ENCODE measurements at regions not wholly inside any gene's neighbourhood (a gene's known extent, or its start where the extent isn't known, plus 50 kb on each side); places are given as distances from the start of the nearest gene placed in this dataset.
A peak's percentile ranks its signal among the peaks of the same experiment; 100 is the strongest.

- Histone ChIP-seq H3K9ac (ENCODE audit: low read length in 3 of 3) (no peak overlapping the region), H3K27ac (ENCODE audit: low read depth in 2 of 2, low read length in 2 of 2) (no peak overlapping the region), H3K9me3 (ENCODE audit: control insufficient read depth in 2 of 3, insufficient read depth in 1 of 3, low read length in 3 of 3) (no peaks in the 10 kb centered on the region), H3K27me3 (ENCODE audit: control insufficient read depth, insufficient read depth, low read length) (no peaks in the 10 kb centered on the region), H3K4me1 (ENCODE audit: control insufficient read depth in 2 of 3, insufficient read depth in 2 of 3, low read depth in 1 of 3, low read length in 3 of 3) (no peaks in the 10 kb centered on the region), H3K4me3 (ENCODE audit: low read length in 3 of 3) (no peak overlapping the region), H3K36me3 (ENCODE audit: control insufficient read depth in 2 of 3, insufficient read depth in 3 of 3, low read length in 3 of 3) (no peaks in the 10 kb centered on the region)
- DNase-seq = no peak
- intact Hi-C loops (cut with DNase I) = no loop called here
- FAIRE-seq = no peak
- TF ChIP-seq, protein P1, sequence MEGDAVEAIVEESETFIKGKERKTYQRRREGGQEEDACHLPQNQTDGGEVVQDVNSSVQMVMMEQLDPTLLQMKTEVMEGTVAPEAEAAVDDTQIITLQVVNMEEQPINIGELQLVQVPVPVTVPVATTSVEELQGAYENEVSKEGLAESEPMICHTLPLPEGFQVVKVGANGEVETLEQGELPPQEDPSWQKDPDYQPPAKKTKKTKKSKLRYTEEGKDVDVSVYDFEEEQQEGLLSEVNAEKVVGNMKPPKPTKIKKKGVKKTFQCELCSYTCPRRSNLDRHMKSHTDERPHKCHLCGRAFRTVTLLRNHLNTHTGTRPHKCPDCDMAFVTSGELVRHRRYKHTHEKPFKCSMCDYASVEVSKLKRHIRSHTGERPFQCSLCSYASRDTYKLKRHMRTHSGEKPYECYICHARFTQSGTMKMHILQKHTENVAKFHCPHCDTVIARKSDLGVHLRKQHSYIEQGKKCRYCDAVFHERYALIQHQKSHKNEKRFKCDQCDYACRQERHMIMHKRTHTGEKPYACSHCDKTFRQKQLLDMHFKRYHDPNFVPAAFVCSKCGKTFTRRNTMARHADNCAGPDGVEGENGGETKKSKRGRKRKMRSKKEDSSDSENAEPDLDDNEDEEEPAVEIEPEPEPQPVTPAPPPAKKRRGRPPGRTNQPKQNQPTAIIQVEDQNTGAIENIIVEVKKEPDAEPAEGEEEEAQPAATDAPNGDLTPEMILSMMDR (IDR thresholded peaks at IDR 0.05; ENCODE audit: borderline replicate concordance, extremely low read depth, insufficient read depth) = no peak
These were observed 268.9 kb downstream of the PIK3R1 start for GRCh38 chr5:68484307-68485068.

- Histone ChIP-seq H3K27me3 (ENCODE audit: control insufficient read depth, insufficient read depth, low read length) (no peaks in the 10 kb centered on the region), H3K27ac (ENCODE audit: low read depth in 2 of 2, low read length in 2 of 2) (no peak overlapping the region), H3K9ac (ENCODE audit: low read length in 3 of 3) (no peak overlapping the region), H3K4me1 (ENCODE audit: control insufficient read depth in 2 of 3, insufficient read depth in 2 of 3, low read depth in 1 of 3, low read length in 3 of 3) (no peaks in the 10 kb centered on the region), H3K4me3 (ENCODE audit: low read length in 3 of 3) (no peak overlapping the region), H3K9me3 (ENCODE audit: control insufficient read depth in 2 of 3, insufficient read depth in 1 of 3, low read length in 3 of 3) (no peaks in the 10 kb centered on the region), H3K36me3 (ENCODE audit: control insufficient read depth in 2 of 3, insufficient read depth in 3 of 3, low read length in 3 of 3) (no peaks in the 10 kb centered on the region)
- TF ChIP-seq, protein P1 (IDR thresholded peaks at IDR 0.05; ENCODE audit: borderline replicate concordance, extremely low read depth, insufficient read depth) = no peak
- intact Hi-C loops (cut with DNase I) = no loop called here
- DNase-seq = no peak
- FAIRE-seq = no peak
These were observed 274.0 kb downstream of the PIK3R1 start for GRCh38 chr5:68489556-68489955.

GRCh38 chr5:68490406-68490805 lies 274.9 kb downstream of the PIK3R1 start:
- Histone ChIP-seq H3K27ac (ENCODE audit: low read depth in 2 of 2, low read length in 2 of 2) (no peak overlapping the region), H3K27me3 (ENCODE audit: control insufficient read depth, insufficient read depth, low read length) (no peaks in the 10 kb centered on the region), H3K36me3 (ENCODE audit: control insufficient read depth in 2 of 3, insufficient read depth in 3 of 3, low read length in 3 of 3) (no peaks in the 10 kb centered on the region), H3K4me3 (ENCODE audit: low read length in 3 of 3) (no peak overlapping the region), H3K9me3 (ENCODE audit: control insufficient read depth in 2 of 3, insufficient read depth in 1 of 3, low read length in 3 of 3) (no peaks in the 10 kb centered on the region), H3K9ac (ENCODE audit: low read length in 3 of 3) (no peak overlapping the region), H3K4me1 (ENCODE audit: control insufficient read depth in 2 of 3, insufficient read depth in 2 of 3, low read depth in 1 of 3, low read length in 3 of 3) (no peaks in the 10 kb centered on the region)
- DNase-seq = peak in 4 of 5 donors; percentile 46 to 83 (median 72)
- intact Hi-C loops (cut with DNase I) = no loop called here
- TF ChIP-seq, protein P1 (IDR thresholded peaks at IDR 0.05; ENCODE audit: borderline replicate concordance, extremely low read depth, insufficient read depth) = no peak
- FAIRE-seq = no peak

Data from kidney (tissue), 13 donors.